DND-41 (cell line): ENCODE measurements at regions not wholly inside any gene's neighbourhood (a gene's known extent, or its start where the extent isn't known, plus 50 kb on each side); places are given as distances from the start of the nearest gene placed in this dataset.

Experiments
- ATAC-seq: fragments of 200-7000 bp; cut with Tn5 transposase; 3 replicates; pipeline ENCODE4 v1.9.1; 2021; ENCODE audit warnings: low read depth; ENCODE audit not compliant: insufficient read depth
- DNase-seq: peaks from one replicate; pipeline ENCODE4 v3.0.0-alpha.2; 2020
- H2AFZ ChIP-seq: 2 replicates; pipeline ENCODE4 v1.6.0; 2012; ENCODE audit warnings: low read depth, low read length
- H3K27ac ChIP-seq: 2 replicates; pipeline ENCODE4 v1.5.1; 2012; ENCODE audit warnings: low read length, inconsistent platforms
- H3K27me3 ChIP-seq: fragments of 200-600 bp; sonication (generic); 2 replicates; pipeline ENCODE4 v1.6.0; 2012; ENCODE audit warnings: low read length, mild to moderate bottlenecking, inconsistent platforms; ENCODE audit not compliant: insufficient read depth, poor library complexity
- H3K36me3 ChIP-seq: 2 replicates; pipeline ENCODE4 v1.5.1; 2012; ENCODE audit warnings: low read length, inconsistent platforms; ENCODE audit not compliant: insufficient read depth
- H3K4me1 ChIP-seq: 2 replicates; pipeline ENCODE4 v1.5.1; 2012; ENCODE audit warnings: mild to moderate bottlenecking, low read length; ENCODE audit not compliant: insufficient read depth
- H3K4me2 ChIP-seq: 2 replicates; pipeline ENCODE4 v1.6.0; 2012; ENCODE audit warnings: mild to moderate bottlenecking, moderate library complexity, low read length, inconsistent platforms; ENCODE audit not compliant: insufficient read depth
- H3K4me3 ChIP-seq, 2 experiments: fragments of 200-600 bp in 1 of 2; shearing (Covaris generic) in 1 of 2; 2 replicates each; pipeline ENCODE4 v1.5.1; 2012 to 2016; ENCODE audit warnings: inconsistent platforms in 2 of 2, low read length in 2 of 2, mild to moderate bottlenecking in 2 of 2, low read depth in 1 of 2, moderate library complexity in 1 of 2
- H3K79me2 ChIP-seq: 2 replicates; pipeline ENCODE4 v1.6.0; 2012; ENCODE audit warnings: low read length, inconsistent platforms; ENCODE audit not compliant: insufficient read depth
- H3K9ac ChIP-seq: 2 replicates; pipeline ENCODE4 v1.6.0; 2012; ENCODE audit warnings: low read depth, mild to moderate bottlenecking, inconsistent platforms, low read length, moderate library complexity
- H3K9me3 ChIP-seq: 2 replicates; pipeline ENCODE4 v1.5.1; 2012; ENCODE audit warnings: low read length, moderate library complexity, mild to moderate bottlenecking, inconsistent platforms; ENCODE audit not compliant: insufficient read depth, severe bottlenecking
- H4K20me1 ChIP-seq: 2 replicates; pipeline ENCODE4 v1.6.0; 2012; ENCODE audit warnings: low read length; ENCODE audit not compliant: insufficient read depth
- EZH2 ChIP-seq: IDR thresholded peaks from 3 replicates; pipeline ENCODE4 v1.6.1; 2012; ENCODE audit warnings: borderline replicate concordance, low read depth, mild to moderate bottlenecking, moderate library complexity, low read length, inconsistent platforms; ENCODE audit not compliant: severe bottlenecking
- TF ChIP-seq, protein P1 (sequence below): IDR thresholded peaks from 2 replicates; pipeline ENCODE4 v1.5.1; 2012; ENCODE audit warnings: borderline replicate concordance, low read length, moderate library complexity, mild to moderate bottlenecking; ENCODE audit not compliant: poor library complexity, severe bottlenecking; ENCODE audit errors: extremely low read depth

DNA sequence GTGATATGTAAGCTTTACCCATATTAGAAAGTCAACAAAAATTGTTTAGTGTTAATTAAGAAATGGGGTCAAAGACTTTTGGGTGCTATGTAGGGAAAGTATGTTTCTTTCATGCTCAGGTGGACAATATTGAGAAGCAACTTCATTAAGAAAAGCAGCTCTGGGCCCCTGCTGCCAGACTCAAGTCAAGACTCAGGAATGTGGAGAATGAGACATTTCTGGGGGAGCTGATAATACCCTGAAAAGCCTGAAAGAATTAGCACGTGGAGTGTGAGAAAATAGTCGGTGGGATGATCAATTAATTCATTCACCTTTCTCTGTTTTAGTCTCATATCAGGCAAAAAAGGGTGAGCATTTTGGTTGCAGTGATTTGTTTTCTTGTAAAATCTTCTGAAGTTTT, 175.1 kb upstream of the IMPG1 start:
- Histone ChIP-seq H4K20me1 (no peaks in the 10 kb centered on the region), H3K9me3 (no peaks in the 10 kb centered on the region), H3K4me1 (no peaks in the 10 kb centered on the region), H3K79me2 (no peaks in the 10 kb centered on the region), H3K4me2 (no peak overlapping the region), H2AFZ (no peak overlapping the region), H3K9ac (no peak overlapping the region), H3K27me3 (no peaks in the 10 kb centered on the region), H3K4me3 (no peak overlapping the region), H3K27ac (no peak overlapping the region), H3K36me3 (no peaks in the 10 kb centered on the region)
- TF ChIP-seq, protein P1, sequence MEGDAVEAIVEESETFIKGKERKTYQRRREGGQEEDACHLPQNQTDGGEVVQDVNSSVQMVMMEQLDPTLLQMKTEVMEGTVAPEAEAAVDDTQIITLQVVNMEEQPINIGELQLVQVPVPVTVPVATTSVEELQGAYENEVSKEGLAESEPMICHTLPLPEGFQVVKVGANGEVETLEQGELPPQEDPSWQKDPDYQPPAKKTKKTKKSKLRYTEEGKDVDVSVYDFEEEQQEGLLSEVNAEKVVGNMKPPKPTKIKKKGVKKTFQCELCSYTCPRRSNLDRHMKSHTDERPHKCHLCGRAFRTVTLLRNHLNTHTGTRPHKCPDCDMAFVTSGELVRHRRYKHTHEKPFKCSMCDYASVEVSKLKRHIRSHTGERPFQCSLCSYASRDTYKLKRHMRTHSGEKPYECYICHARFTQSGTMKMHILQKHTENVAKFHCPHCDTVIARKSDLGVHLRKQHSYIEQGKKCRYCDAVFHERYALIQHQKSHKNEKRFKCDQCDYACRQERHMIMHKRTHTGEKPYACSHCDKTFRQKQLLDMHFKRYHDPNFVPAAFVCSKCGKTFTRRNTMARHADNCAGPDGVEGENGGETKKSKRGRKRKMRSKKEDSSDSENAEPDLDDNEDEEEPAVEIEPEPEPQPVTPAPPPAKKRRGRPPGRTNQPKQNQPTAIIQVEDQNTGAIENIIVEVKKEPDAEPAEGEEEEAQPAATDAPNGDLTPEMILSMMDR, result no peak
- no peak for TF ChIP-seq EZH2
- DNase-seq (no peak), ATAC-seq (no peak)

DNA sequence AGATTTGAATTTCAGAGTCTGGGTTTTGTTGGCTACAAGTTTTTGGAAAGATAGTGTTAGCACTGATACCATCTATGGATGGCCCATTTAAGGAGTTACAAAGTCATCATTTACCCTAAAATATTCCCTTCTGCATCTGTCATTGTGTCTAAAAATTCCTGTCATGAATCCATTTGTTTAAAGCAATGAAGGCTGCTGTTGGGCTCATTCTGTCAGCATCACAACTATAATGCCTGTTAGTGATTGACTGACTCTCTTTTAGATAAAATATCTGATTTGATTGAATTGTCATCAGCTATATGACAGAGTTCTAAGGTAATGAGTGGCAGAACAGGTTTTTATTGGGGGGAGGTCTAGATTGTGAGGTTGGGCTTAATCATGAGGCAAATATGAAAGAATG, 167.6 kb upstream of the IMPG1 start:
- Histone ChIP-seq H3K36me3 (no peaks in the 10 kb centered on the region), H3K4me1 (no peaks in the 10 kb centered on the region), H3K27me3 (no peaks in the 10 kb centered on the region), H4K20me1 (no peaks in the 10 kb centered on the region), H2AFZ (no peak overlapping the region), H3K27ac (no peak overlapping the region), H3K9ac (no peak overlapping the region), H3K4me2 (no peak overlapping the region), H3K79me2 (no peaks in the 10 kb centered on the region), H3K9me3 (no peaks in the 10 kb centered on the region), H3K4me3 (no peak overlapping the region)
- TF ChIP-seq EZH2, result no peak
- TF ChIP-seq, protein P1, result no peak
- ATAC-seq, result no peak
- DNase-seq, result no peak

DNA sequence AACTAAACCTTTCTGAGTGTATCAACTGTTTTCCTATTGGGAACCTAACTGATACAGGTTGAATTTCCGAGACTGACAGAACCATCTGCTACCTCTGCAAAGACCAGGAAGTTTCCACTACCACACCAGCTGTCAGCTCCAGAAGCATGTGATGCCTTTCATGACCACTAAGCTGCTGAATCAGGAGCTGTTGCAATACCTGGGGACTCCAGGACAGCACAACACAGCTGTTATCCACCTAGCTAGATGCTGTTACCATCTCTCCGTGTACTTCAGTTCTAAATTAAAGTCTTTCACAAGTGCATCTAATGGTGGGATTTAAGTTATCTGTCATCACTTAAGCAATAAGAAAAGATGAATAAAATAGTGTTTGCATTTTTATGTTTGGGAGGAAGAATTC, 158.2 kb upstream of the IMPG1 start:
- Histone ChIP-seq H3K27ac (no peak overlapping the region), H3K4me1 (no peaks in the 10 kb centered on the region), H3K4me3 (no peak overlapping the region), H3K9me3 (no peaks in the 10 kb centered on the region), H3K9ac (no peak overlapping the region), H3K4me2 (no peak overlapping the region), H2AFZ (no peak overlapping the region), H3K79me2 (no peaks in the 10 kb centered on the region), H3K27me3 (no peaks in the 10 kb centered on the region), H4K20me1 (no peaks in the 10 kb centered on the region), H3K36me3 (no peaks in the 10 kb centered on the region)
- no peak for ATAC-seq
- TF ChIP-seq EZH2, result no peak
- TF ChIP-seq, protein P1, result no peak
- no peak for DNase-seq

DNA sequence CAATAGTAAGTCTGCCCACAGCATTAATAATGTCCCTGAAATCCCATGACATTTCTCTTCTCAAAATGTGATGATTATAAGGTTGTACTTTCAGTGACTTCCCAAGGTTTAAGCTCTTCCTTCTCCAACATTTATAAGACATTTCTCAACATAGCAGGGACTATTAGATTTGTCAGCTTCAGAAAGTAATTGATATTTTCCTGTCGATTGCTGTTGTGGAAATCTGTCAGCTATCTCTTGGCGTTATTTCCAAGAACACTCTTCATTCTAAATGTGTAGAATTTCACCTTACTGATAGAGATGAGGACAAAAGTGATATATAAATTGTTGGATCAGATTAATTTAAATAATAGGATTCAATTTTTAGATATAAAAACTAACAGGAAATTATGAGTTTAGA, 149.7 kb upstream of the IMPG1 start:
- DNase-seq, result no peak

More for the DNA sequence above, 149.7 kb upstream of the IMPG1 start:
- Histone ChIP-seq H3K27me3 (no peaks in the 10 kb centered on the region), H3K9ac (no peak overlapping the region), H3K36me3 (no peaks in the 10 kb centered on the region), H3K9me3 (no peaks in the 10 kb centered on the region), H3K27ac (no peak overlapping the region), H3K4me2 (no peak overlapping the region), H3K4me3 (no peak overlapping the region), H3K4me1 (no peaks in the 10 kb centered on the region), H2AFZ (no peak overlapping the region), H4K20me1 (no peaks in the 10 kb centered on the region), H3K79me2 (no peaks in the 10 kb centered on the region)
- TF ChIP-seq EZH2, result no peak
- TF ChIP-seq, protein P1, result no peak
- no peak for ATAC-seq
